ENCODE measurements at regions not wholly inside any gene's neighbourhood (a gene's known extent, or its start where the extent isn't known, plus 50 kb on each side); places are given as distances from the start of the nearest gene placed in this dataset.

- no peak for TF ChIP-seq CTCF (IDR thresholded peaks at IDR 0.05; ENCODE audit: extremely low read depth, missing control alignments)
- peak; percentile 24 for DNase-seq (ENCODE audit: low spot score)
Measured at GRCh38 chr22:47695176-47695575, 932.7 kb downstream of the TBC1D22A start.

GRCh38 chr22:47694536-47695130 is 932.2 kb downstream of the TBC1D22A start:
- TF ChIP-seq CTCF (IDR thresholded peaks at IDR 0.05; ENCODE audit: extremely low read depth, missing control alignments), result no peak
- no peak for DNase-seq (ENCODE audit: low spot score)

GRCh38 chr22:47693606-47694005 is 931.2 kb downstream of the TBC1D22A start:
- no peak for TF ChIP-seq CTCF (IDR thresholded peaks at IDR 0.05; ENCODE audit: extremely low read depth, missing control alignments)

GRCh38 chr22:47692811-47693210 is 930.4 kb downstream of the TBC1D22A start:
- TF ChIP-seq CTCF (IDR thresholded peaks at IDR 0.05; ENCODE audit: extremely low read depth, missing control alignments), result no peak
- DNase-seq (ENCODE audit: low spot score), result no peak

More at GRCh38 chr22:47693606-47694005, 931.2 kb downstream of the TBC1D22A start:
- no peak for DNase-seq (ENCODE audit: low spot score)

- no peak for DNase-seq (ENCODE audit: low spot score)
- no peak for TF ChIP-seq CTCF (IDR thresholded peaks at IDR 0.05; ENCODE audit: extremely low read depth, missing control alignments)
Measured at GRCh38 chr22:47691152-47691895, 928.9 kb downstream of the TBC1D22A start.

- no peak for TF ChIP-seq CTCF (IDR thresholded peaks at IDR 0.05; ENCODE audit: extremely low read depth, missing control alignments)
- DNase-seq (ENCODE audit: low spot score), result no peak
Measured at GRCh38 chr22:47690586-47690985, 928.1 kb downstream of the TBC1D22A start.

GRCh38 chr22:47690166-47690565 is 927.7 kb downstream of the TBC1D22A start:
- no peak for DNase-seq (ENCODE audit: low spot score)
- no peak for TF ChIP-seq CTCF (IDR thresholded peaks at IDR 0.05; ENCODE audit: extremely low read depth, missing control alignments)

Data from GM20000 (cell line).